Thoracic aorta (tissue), 2 donors: ENCODE measurements at regions not wholly inside any gene's neighbourhood (a gene's known extent, or its start where the extent isn't known, plus 50 kb on each side); places are given as distances from the start of the nearest gene placed in this dataset.

Experiments used
- ATAC-seq: fragments of 150-250 bp; one replicate; pipeline ENCODE4 v1.8.0; 2017; ENCODE audit warnings: low read depth; ENCODE audit not compliant: insufficient number of reproducible peaks, low FRiP score
- DNase-seq: peaks from one replicate; pipeline ENCODE4 v3.0.0-alpha.2; 2020; ENCODE audit warnings: low spot score
- H3K27ac ChIP-seq, 2 donors: fragments of 200-600 bp; sonication (generic); 1 replicate in 1 of 2; 2 replicates in 1 of 2; pipeline ENCODE4 v1.5.1; 2016; ENCODE audit warnings: mild to moderate bottlenecking in 2 of 2, moderate library complexity in 2 of 2
- H3K27me3 ChIP-seq: fragments of 200-600 bp; sonication (generic); replicated peaks from 2 replicates; pipeline ENCODE4 v1.6.0; 2016; ENCODE audit warnings: mild to moderate bottlenecking; ENCODE audit not compliant: insufficient read depth
- H3K36me3 ChIP-seq: fragments of 200-600 bp; sonication (generic); one replicate; pipeline ENCODE4 v1.5.1; 2016
- H3K4me1 ChIP-seq, 2 donors: fragments of 200-600 bp; sonication (generic); 1 replicate in 1 of 2; 2 replicates in 1 of 2; pipeline versions ENCODE4 v1.5.1 to v1.6.0; 2016; ENCODE audit warnings: low read depth in 2 of 2, mild to moderate bottlenecking in 1 of 2; ENCODE audit not compliant: control insufficient read depth in 1 of 2
- H3K4me3 ChIP-seq: fragments of 200-600 bp; sonication (generic); 2 replicates; pipeline ENCODE4 v1.5.1; 2016; ENCODE audit warnings: mild to moderate bottlenecking
- H3K9me3 ChIP-seq: fragments of 200-600 bp; sonication (generic); 2 replicates; pipeline ENCODE4 v1.5.1; 2016
- TF ChIP-seq, protein P1 (sequence below): fragments of 200-600 bp; sonication (generic); IDR thresholded peaks from one replicate; pipeline ENCODE4 v1.5.1; 2019; ENCODE audit warnings: antibody characterized with exemption

DNA sequence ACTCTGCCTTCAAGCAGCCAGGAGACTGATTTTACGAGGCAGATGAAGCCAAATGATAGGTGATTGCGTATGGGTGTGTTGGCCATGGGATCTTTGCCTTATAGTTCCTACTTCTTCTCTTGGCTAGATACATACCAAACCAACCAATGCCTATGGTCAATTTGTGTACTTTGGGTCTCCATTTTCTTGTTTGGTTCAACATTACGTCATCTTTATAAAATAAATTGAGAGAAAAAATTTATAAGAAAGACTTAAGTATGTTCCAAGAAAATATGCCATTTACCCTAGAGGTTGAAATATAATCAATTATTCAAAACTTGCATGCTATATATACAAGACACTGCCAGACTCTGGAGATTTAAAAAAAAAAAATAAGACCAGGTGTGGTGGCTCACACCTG is 150.9 kb downstream of the SP3 start:
- Histone ChIP-seq H3K27me3 (no peaks in the 10 kb centered on the region), H3K27ac (no peak overlapping the region), H3K9me3 (no peaks in the 10 kb centered on the region), H3K4me3 (no peak overlapping the region), H3K36me3 (no peaks in the 10 kb centered on the region), H3K4me1 (no peaks in the 10 kb centered on the region)
- ATAC-seq (no peak), DNase-seq (no peak)
- TF ChIP-seq, protein P1, sequence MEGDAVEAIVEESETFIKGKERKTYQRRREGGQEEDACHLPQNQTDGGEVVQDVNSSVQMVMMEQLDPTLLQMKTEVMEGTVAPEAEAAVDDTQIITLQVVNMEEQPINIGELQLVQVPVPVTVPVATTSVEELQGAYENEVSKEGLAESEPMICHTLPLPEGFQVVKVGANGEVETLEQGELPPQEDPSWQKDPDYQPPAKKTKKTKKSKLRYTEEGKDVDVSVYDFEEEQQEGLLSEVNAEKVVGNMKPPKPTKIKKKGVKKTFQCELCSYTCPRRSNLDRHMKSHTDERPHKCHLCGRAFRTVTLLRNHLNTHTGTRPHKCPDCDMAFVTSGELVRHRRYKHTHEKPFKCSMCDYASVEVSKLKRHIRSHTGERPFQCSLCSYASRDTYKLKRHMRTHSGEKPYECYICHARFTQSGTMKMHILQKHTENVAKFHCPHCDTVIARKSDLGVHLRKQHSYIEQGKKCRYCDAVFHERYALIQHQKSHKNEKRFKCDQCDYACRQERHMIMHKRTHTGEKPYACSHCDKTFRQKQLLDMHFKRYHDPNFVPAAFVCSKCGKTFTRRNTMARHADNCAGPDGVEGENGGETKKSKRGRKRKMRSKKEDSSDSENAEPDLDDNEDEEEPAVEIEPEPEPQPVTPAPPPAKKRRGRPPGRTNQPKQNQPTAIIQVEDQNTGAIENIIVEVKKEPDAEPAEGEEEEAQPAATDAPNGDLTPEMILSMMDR = no peak

DNA sequence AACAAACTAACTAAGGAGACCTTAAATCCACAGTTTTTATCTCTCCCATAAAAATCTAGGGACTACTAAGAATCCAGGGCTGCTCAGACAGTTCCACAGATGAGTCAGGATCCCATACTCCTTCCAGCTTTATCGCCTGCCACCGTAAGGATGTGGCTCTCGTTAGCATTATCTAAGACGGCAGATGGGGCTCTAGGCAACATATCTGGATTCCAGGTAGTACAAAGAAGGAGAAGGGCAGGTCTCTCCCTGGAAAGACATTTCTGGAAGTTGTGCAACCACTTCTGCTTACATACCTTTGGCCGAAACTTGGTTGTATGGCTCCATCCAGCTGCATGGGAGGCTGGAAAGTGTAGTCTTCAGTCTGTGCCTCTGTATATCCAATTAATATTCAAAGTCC is 149.4 kb downstream of the SP3 start:
- no peaks in the 10 kb centered on the region for H3K36me3 ChIP-seq
- no peak overlapping the region for H3K27ac ChIP-seq
- no peaks in the 10 kb centered on the region for H3K27me3 ChIP-seq
- H3K4me3 ChIP-seq = no peak overlapping the region
- DNase-seq (no peak), ATAC-seq (no peak)
- no peaks in the 10 kb centered on the region for H3K4me1 ChIP-seq
- TF ChIP-seq, protein P1 = no peak
- H3K9me3 ChIP-seq = no peaks in the 10 kb centered on the region

DNA sequence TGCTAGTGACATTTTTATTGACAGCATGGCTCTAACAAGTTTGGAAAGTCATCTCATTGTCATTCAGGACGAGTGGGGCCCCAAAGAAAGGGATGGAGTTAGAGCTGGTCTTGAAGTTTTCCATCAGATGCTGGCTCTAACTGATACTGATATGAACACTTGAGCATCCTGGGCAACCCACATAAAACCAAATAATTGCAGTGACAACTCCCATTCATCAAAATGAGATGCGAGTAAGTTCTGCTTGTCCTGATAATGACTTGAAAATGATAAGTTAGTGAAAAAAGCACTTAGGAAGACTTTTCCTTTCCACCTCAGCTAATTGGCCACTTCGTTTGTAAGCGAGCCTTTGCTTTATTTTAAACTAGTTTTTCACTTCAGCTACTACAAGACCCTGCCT is 147.6 kb downstream of the SP3 start:
- Histone ChIP-seq H3K27ac (no peak overlapping the region), H3K9me3 (no peaks in the 10 kb centered on the region), H3K36me3 (no peaks in the 10 kb centered on the region), H3K4me3 (no peak overlapping the region), H3K27me3 (no peaks in the 10 kb centered on the region), H3K4me1 (no peaks in the 10 kb centered on the region)
- TF ChIP-seq, protein P1 = no peak
- ATAC-seq (no peak), DNase-seq (no peak)

DNA sequence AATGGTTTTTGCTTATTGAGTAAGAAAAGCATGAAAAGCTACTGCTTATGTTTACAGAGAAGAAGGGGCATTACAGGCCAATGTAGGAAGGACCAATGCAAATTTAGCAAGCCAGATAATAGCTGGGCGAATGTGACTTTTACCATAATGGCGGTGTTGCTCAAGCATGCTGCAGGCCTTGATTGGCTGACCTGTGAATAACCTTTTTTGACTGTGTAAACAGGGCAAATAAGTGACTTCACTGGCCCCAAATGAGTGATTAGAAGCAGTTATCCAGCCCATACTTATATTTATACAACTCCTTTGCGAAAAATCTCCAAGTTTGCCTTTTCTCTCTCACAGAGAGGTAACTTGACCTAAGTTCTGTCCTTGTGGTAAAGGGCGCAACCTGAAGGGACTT is 146.9 kb downstream of the SP3 start:
- H3K36me3 ChIP-seq = no peaks in the 10 kb centered on the region
- H3K9me3 ChIP-seq = no peaks in the 10 kb centered on the region
- no peak for DNase-seq
- H3K27ac ChIP-seq = no peak overlapping the region
- H3K4me3 ChIP-seq = no peak overlapping the region
- no peaks in the 10 kb centered on the region for H3K4me1 ChIP-seq
- no peaks in the 10 kb centered on the region for H3K27me3 ChIP-seq
- TF ChIP-seq, protein P1 = no peak
- ATAC-seq = no peak

DNA sequence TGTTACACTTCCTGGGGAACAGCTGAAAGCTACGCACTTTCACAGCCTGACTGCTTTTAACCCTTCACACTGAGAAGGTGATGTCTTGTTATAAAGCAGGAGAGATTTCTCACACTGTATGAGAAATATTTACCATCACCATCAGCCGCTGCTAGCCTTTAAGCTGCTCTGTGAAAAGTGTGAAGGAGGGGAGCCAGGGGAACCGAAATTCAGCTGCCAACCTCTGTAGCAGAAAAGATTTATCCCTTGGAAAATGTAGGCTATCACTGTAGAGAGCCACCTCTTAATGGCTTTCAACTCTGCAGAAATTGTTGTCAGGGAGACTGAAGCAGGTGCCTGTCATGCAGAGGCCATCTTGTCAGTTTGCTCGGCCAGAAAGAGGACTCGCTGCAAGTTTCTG is 145.3 kb downstream of the SP3 start:
- ATAC-seq (no peak), DNase-seq (no peak)
- H3K36me3 ChIP-seq = no peaks in the 10 kb centered on the region
- H3K9me3 ChIP-seq = no peaks in the 10 kb centered on the region
- no peaks in the 10 kb centered on the region for H3K4me1 ChIP-seq
- TF ChIP-seq, protein P1 = no peak
- H3K27ac ChIP-seq = no peak overlapping the region
- H3K4me3 ChIP-seq = no peak overlapping the region
- no peaks in the 10 kb centered on the region for H3K27me3 ChIP-seq
